ENCODE measurements at regions not wholly inside any gene's neighbourhood (a gene's known extent, or its start where the extent isn't known, plus 50 kb on each side); places are given as distances from the start of the nearest gene placed in this dataset.

- no peak for TF ChIP-seq CTCF (conservative IDR thresholded peaks at IDR 0.05 in 1 of 2, IDR thresholded peaks at IDR 0.05 in 1 of 2; ENCODE audit: extremely low read depth in 1 of 2, insufficient read depth in 1 of 2, low read depth in 1 of 2, low read length in 2 of 2)
- TF ChIP-seq EZH2 (IDR thresholded peaks at IDR 0.05; ENCODE audit: borderline replicate concordance, low read length), result no peak
These were observed 281.1 kb downstream of the PSAT1 start for GRCh38 chr9:78578072-78578471.
